ENCODE measurements at regions not wholly inside any gene's neighbourhood (a gene's known extent, or its start where the extent isn't known, plus 50 kb on each side); places are given as distances from the start of the nearest gene placed in this dataset.

DNA sequence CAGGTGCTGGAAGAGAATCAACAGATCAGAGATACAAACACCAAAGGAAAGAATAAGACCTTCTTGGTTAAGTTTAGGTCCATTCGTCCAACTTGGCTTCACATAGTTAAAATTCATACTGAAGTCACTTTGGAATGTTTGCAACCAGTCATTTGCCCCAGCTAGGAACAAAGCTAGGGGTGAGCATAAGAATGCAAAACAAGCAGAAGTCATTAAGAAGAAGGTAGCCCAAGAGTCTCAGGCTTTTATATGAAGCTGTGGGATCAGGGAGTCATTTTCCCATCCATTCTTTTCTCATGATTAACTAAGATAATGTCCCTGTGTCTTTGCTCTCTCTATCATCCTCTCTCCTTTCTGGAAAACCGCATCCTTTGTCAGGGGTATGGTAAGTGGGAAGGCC lies 51.5 kb upstream of the TMEM170B start:
- Histone ChIP-seq H3K4me3 (replicated peaks in 1 of 3; ENCODE audit: insufficient read depth in 1 of 3, low read depth in 2 of 3, low read length in 3 of 3) (no peak overlapping the region), H3K9ac (ENCODE audit: insufficient read depth, low read depth, low read length) (no peak overlapping the region), H3K79me2 (ENCODE audit: insufficient read depth, low read length) (no peaks in the 10 kb centered on the region), H3K27ac (ENCODE audit: extremely low read length, insufficient read depth, low read length) (no peak overlapping the region), H3K4me1 (ENCODE audit: insufficient read depth, low read length) (no peaks in the 10 kb centered on the region), H3K27me3 (ENCODE audit: control insufficient read depth in 1 of 2, insufficient read depth in 2 of 2, low read length in 2 of 2) (no peaks in the 10 kb centered on the region), H2AFZ (ENCODE audit: low read length) (no peak overlapping the region), H4K20me1 (ENCODE audit: insufficient read depth, low read length) (no peaks in the 10 kb centered on the region), H3K4me2 (ENCODE audit: low read depth, low read length) (no peak overlapping the region), H3K9me3 (ENCODE audit: low read length) (no peaks in the 10 kb centered on the region), H3K36me3 (replicated peaks in 1 of 2; ENCODE audit: control insufficient read depth in 1 of 2, insufficient read depth in 2 of 2, low read length in 2 of 2) (no peaks in the 10 kb centered on the region)
- WGBS (ENCODE audit: low lambda C conversion rate): 89% methylated on average over 2 of the region's 2 CpGs
- no peak for DNase-seq (ENCODE audit: low spot score)
- CTCF ChIA-PET (ENCODE audit: low intra/inter-chr PET ratio, low total read pairs): no interaction called here
- TF ChIP-seq POLR2AphosphoS2 (IDR thresholded peaks at IDR 0.05; ENCODE audit: low read depth, low read length): no peak
- no peak for TF ChIP-seq ZNF431 (CRISPR knock-in tag; IDR thresholded peaks at IDR 0.05; ENCODE audit: borderline replicate concordance, low read depth)
- no peak for TF ChIP-seq THAP7 (CRISPR knock-in tag; IDR thresholded peaks at IDR 0.05)
- no peak for ATAC-seq
- BruUV-seq (replicated peaks): no TSS peak
- intact Hi-C loops (cut with micrococcal nuclease; ENCODE audit: unreplicated experiment) (no loop called here), in situ Hi-C loops (cut with HindIII; ENCODE audit: extremely low pct_ligation_motif_present, low pct_unique_long_range_greater_than_20kb) (no loop called here)
- POLR2A ChIA-PET: no interaction called here
- no peak for FAIRE-seq

DNA sequence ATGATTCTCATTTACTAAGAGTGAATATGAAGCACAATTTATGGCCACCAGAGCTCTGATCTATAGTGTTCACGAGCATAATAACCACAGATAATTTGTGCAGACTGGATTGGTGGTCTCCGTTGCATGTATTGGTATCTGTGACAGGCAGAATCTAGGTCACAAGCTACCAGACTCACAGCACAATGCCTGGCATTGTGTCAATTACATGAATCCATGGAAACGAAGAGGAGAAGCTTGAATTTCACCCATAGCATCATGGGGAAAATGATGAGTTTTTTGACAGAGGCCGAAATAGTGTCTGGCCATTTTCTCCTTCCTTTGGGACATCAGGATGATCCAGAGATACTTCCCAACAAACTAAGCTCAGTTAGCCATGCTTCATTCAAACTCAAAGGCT lies 52.3 kb upstream of the TMEM170B start:
- Histone ChIP-seq H3K4me2 (ENCODE audit: low read depth, low read length) (no peak overlapping the region), H3K9ac (ENCODE audit: insufficient read depth, low read depth, low read length) (no peak overlapping the region), H3K27ac (ENCODE audit: extremely low read length, insufficient read depth, low read length) (no peak overlapping the region), H3K36me3 (replicated peaks in 1 of 2; ENCODE audit: control insufficient read depth in 1 of 2, insufficient read depth in 2 of 2, low read length in 2 of 2) (no peaks in the 10 kb centered on the region), H3K27me3 (ENCODE audit: control insufficient read depth in 1 of 2, insufficient read depth in 2 of 2, low read length in 2 of 2) (no peaks in the 10 kb centered on the region), H2AFZ (ENCODE audit: low read length) (no peak overlapping the region), H3K4me3 (replicated peaks in 1 of 3; ENCODE audit: insufficient read depth in 1 of 3, low read depth in 2 of 3, low read length in 3 of 3) (no peak overlapping the region), H3K4me1 (ENCODE audit: insufficient read depth, low read length) (no peaks in the 10 kb centered on the region), H3K9me3 (ENCODE audit: low read length) (no peaks in the 10 kb centered on the region), H4K20me1 (ENCODE audit: insufficient read depth, low read length) (no peaks in the 10 kb centered on the region), H3K79me2 (ENCODE audit: insufficient read depth, low read length) (no peaks in the 10 kb centered on the region)
- TF ChIP-seq SMARCC2 (IDR thresholded peaks at IDR 0.05) (no peak), NONO (IDR thresholded peaks at IDR 0.05) (no peak), NONO (CRISPR knock-in tag; conservative IDR thresholded peaks at IDR 0.05) (no peak), CBX1 (IDR thresholded peaks at IDR 0.05; ENCODE audit: low read depth) (no peak), GTF3A (CRISPR knock-in tag; conservative IDR thresholded peaks at IDR 0.05) (no peak), PHB2 (IDR thresholded peaks at IDR 0.05; ENCODE audit: partially characterized antibody) (no peak), RBM39 (IDR thresholded peaks at IDR 0.05; ENCODE audit: low read depth, low read length, poor library complexity, severe bottlenecking) (no peak)
- ATAC-seq: no peak
- intact Hi-C loops (cut with micrococcal nuclease; ENCODE audit: unreplicated experiment): no loop called here
- no peak for FAIRE-seq
- DNase-seq (ENCODE audit: low spot score): no peak
- 79% methylated on average over 4 of the region's 4 CpGs for WGBS (ENCODE audit: low lambda C conversion rate)
- in situ Hi-C loops (cut with HindIII; ENCODE audit: extremely low pct_ligation_motif_present, low pct_unique_long_range_greater_than_20kb): no loop called here
- no TSS peak for BruUV-seq (replicated peaks)
- POLR2A ChIA-PET: no interaction called here
- CTCF ChIA-PET (ENCODE audit: low intra/inter-chr PET ratio, low total read pairs): no interaction called here

All from HepG2 (cell line).